T-helper 2 cell treated with Interferon-gamma antibody and Interleukin-4, amounts not matched to agents 5 μg/mL and 100 μg/mL, for 36 hours (primary cell): ENCODE measurements at regions not wholly inside any gene's neighbourhood (a gene's known extent, or its start where the extent isn't known, plus 50 kb on each side); places are given as distances from the start of the nearest gene placed in this dataset.
"Not testable (repeated sequence)": the region's sequence is repeated elsewhere in the genome, so short reads cannot be mapped to it uniquely, and the experiment has no call there.

Experiments used
- DNase-seq: peaks from one replicate; pipeline ENCODE4 v3.0.0; 2021; ENCODE audit warnings: low spot score
- H3K27ac Mint-ChIP-seq: one replicate; pipeline ENCODE4 v1.8.0; 2021; ENCODE audit warnings: mild to moderate bottlenecking, mixed read lengths
- H3K27me3 Mint-ChIP-seq: one replicate; pipeline ENCODE4 v1.8.0; 2021; ENCODE audit warnings: low read depth, mixed read lengths
- H3K36me3 Mint-ChIP-seq: one replicate; pipeline ENCODE4 v1.8.0; 2021; ENCODE audit warnings: low read depth, mixed read lengths
- H3K4me1 Mint-ChIP-seq: one replicate; pipeline ENCODE4 v1.8.0; 2021; ENCODE audit warnings: low read depth, mixed read lengths
- H3K4me3 Mint-ChIP-seq: one replicate; pipeline ENCODE4 v1.8.0; 2022; ENCODE audit warnings: mild to moderate bottlenecking, moderate library complexity, mixed read lengths
- H3K9me3 Mint-ChIP-seq: one replicate; pipeline ENCODE4 v1.8.0; 2021; ENCODE audit warnings: mixed read lengths

- no peak for DNase-seq
- Mint-ChIP-seq H3K9me3 (no peaks in the 10 kb centered on the region), H3K4me1 (no peaks in the 10 kb centered on the region), H3K27me3 (peaks cover 2% of the 10 kb centered on the region), H3K27ac (no peak overlapping the region), H3K36me3 (no peaks in the 10 kb centered on the region), H3K4me3 (no peak overlapping the region)
These were observed 213.7 kb upstream of the HES1 start for GRCh38 chr3:193922034-193922774.

DNA sequence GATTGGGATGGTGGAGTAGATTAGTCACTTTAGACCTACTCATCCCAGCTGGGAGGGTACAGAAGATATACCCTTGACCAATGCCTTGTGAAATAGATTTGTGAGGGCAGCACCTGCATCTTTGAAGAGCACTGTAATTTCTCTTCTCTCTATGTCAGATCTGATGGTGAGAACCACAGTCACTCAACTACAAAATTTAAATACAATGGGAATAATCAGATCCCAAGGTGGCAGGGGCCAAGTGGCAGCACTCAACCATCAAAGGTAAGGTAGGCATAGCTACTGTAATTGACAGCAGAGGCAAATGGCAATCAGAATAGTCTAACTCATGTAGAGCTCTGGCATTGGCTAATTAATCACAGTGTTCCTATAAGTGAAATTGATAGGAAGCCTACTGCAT, 212.0 kb upstream of the HES1 start:
- H3K9me3 Mint-ChIP-seq, H3K4me3 Mint-ChIP-seq, H3K4me1 Mint-ChIP-seq, H3K27ac Mint-ChIP-seq, H3K27me3 Mint-ChIP-seq, H3K36me3 Mint-ChIP-seq, DNase-seq: not testable (repeated sequence)

- not testable (repeated sequence) for H3K4me1 Mint-ChIP-seq, H3K27me3 Mint-ChIP-seq, H3K9me3 Mint-ChIP-seq, DNase-seq, H3K36me3 Mint-ChIP-seq, H3K4me3 Mint-ChIP-seq, H3K27ac Mint-ChIP-seq
These were observed 209.9 kb upstream of the HES1 start for GRCh38 chr3:193926071-193926470.

GRCh38 chr3:193927413-193928206, 208.3 kb upstream of the HES1 start:
- not testable (repeated sequence) for H3K4me1 Mint-ChIP-seq, H3K9me3 Mint-ChIP-seq, H3K4me3 Mint-ChIP-seq, H3K27me3 Mint-ChIP-seq, H3K27ac Mint-ChIP-seq, H3K36me3 Mint-ChIP-seq, DNase-seq

GRCh38 chr3:193928354-193929209, 207.4 kb upstream of the HES1 start:
- Mint-ChIP-seq H3K27me3 (peaks cover 6% of the 10 kb centered on the region), H3K9me3 (no peaks in the 10 kb centered on the region), H3K4me1 (no peaks in the 10 kb centered on the region), H3K4me3 (no peak overlapping the region), H3K36me3 (no peaks in the 10 kb centered on the region), H3K27ac (no peak overlapping the region)
- DNase-seq: no peak

DNA sequence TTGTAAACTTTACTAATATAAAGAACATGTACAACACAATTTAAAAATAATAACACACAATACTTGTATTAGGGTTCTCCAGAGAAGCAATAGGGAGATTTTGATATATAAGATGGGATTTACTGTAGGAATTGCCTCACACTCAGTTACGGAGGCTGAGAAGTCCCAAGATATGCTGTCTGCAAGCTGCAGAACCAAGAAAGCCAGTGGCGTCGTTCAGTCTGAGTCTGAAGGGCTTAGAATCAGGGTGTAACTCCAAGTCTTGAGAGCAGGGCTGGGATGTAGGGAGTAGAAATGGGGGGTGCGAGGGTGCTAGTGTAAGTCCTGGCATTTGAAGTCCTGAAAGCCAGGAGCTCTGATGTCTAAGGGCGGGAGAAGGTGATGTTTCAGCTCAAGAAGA, 206.6 kb upstream of the HES1 start:
- no peak overlapping the region for H3K4me3 Mint-ChIP-seq

DNA sequence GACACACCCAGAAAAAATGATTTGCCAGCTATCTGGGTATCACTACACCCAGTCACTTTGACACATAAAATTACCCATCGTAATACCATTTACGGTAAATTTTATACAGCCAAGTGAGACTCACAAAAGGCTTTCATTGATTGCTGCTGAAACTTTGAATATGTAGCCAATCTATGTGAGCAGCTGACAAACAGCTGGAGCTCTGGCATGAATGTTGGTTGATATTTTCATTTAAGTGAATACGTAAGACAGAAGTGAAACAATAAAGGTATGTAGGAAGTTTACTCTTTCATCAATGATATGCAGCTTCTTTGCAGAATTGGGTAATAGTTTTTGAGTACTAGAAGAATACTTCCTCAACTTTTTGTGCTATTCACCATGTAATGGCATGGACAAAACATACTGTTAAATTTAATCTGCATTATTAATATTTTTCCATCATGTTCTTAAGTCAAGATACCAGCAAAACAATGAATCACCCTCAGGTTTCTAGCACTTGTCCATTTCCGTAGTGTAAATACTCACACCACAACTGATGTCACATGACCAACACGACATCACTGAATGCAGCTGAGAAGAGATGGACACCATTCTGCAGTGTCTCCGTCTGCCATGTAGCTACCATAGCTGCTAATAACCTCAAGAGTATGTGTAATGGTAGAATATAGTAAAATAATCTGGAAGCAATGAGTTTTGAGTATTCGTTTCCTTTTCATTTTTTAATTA, 205.9 kb upstream of the HES1 start:
- no peak overlapping the region for H3K4me3 Mint-ChIP-seq
- peaks cover 16% of the 10 kb centered on the region for H3K27me3 Mint-ChIP-seq
- no peak overlapping the region for H3K27ac Mint-ChIP-seq
- no peak for DNase-seq
- no peaks in the 10 kb centered on the region for H3K4me1 Mint-ChIP-seq
- H3K9me3 Mint-ChIP-seq: no peaks in the 10 kb centered on the region
- no peaks in the 10 kb centered on the region for H3K36me3 Mint-ChIP-seq

More for the DNA sequence above, 206.6 kb upstream of the HES1 start:
- Mint-ChIP-seq H3K27me3 (peaks cover 9% of the 10 kb centered on the region), H3K27ac (no peak overlapping the region), H3K9me3 (no peaks in the 10 kb centered on the region), H3K4me1 (no peaks in the 10 kb centered on the region), H3K36me3 (no peaks in the 10 kb centered on the region)
- no peak for DNase-seq

DNA sequence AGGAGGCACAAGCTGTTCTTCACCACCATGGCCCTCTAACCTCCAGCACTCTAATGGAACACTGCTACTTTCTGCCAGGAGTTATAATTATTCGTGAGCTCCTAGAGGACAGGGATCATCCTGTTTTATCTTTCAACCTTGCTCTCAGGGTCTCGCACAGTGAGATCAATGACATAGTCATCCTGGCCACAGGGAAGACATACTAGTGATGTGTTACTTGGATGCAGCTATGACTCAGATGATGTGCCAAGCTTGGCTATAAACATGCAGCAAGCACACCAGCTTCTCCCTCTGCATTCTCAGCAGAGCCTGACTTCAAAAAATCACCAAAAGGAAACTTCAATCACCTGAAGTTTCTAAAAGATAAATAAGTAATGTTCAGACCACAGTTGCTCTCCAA, 203.8 kb upstream of the HES1 start:
- Mint-ChIP-seq H3K27ac (no peak overlapping the region), H3K36me3 (no peaks in the 10 kb centered on the region), H3K9me3 (no peaks in the 10 kb centered on the region), H3K27me3 (peaks cover 29% of the 10 kb centered on the region), H3K4me3 (no peak overlapping the region), H3K4me1 (no peaks in the 10 kb centered on the region)
- no peak for DNase-seq

- Mint-ChIP-seq H3K4me1 (no peaks in the 10 kb centered on the region), H3K9me3 (no peaks in the 10 kb centered on the region), H3K27me3 (peaks cover 33% of the 10 kb centered on the region), H3K4me3 (no peak overlapping the region), H3K36me3 (no peaks in the 10 kb centered on the region), H3K27ac (no peak overlapping the region)
- DNase-seq: no peak
These were observed 203.4 kb upstream of the HES1 start for GRCh38 chr3:193932576-193932975.

DNA sequence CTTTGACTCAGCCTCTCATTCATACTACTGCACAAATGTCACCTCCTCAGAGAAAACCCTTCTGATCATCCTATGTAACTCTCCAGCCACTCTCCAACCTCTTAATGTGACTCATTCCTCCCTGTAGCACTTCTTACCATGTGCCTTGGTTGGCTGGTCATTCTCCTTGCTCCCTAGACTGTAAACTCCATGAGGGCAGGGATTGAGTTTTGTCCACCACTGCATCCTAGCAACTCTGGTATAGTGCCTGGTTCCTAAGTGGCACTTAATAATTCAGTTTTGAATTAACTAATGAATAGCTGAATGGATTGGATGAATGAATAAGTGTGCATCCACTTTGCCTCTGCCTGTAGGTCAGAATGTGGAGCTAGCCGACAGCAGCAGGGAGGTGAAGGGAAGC, 202.5 kb upstream of the HES1 start:
- no peak overlapping the region for H3K27ac Mint-ChIP-seq

GRCh38 chr3:193935916-193936315, 200.0 kb upstream of the HES1 start:
- Mint-ChIP-seq H3K27ac (no peak overlapping the region), H3K27me3 (peaks cover 36% of the 10 kb centered on the region), H3K36me3 (no peaks in the 10 kb centered on the region), H3K4me1 (no peaks in the 10 kb centered on the region), H3K4me3 (no peak overlapping the region), H3K9me3 (no peaks in the 10 kb centered on the region)
- DNase-seq: no peak

More for the DNA sequence above, 202.5 kb upstream of the HES1 start:
- no peaks in the 10 kb centered on the region for H3K36me3 Mint-ChIP-seq
- H3K27me3 Mint-ChIP-seq: peaks cover 38% of the 10 kb centered on the region
- H3K9me3 Mint-ChIP-seq: no peaks in the 10 kb centered on the region
- no peaks in the 10 kb centered on the region for H3K4me1 Mint-ChIP-seq
- H3K4me3 Mint-ChIP-seq: no peak overlapping the region
- DNase-seq: no peak

DNA sequence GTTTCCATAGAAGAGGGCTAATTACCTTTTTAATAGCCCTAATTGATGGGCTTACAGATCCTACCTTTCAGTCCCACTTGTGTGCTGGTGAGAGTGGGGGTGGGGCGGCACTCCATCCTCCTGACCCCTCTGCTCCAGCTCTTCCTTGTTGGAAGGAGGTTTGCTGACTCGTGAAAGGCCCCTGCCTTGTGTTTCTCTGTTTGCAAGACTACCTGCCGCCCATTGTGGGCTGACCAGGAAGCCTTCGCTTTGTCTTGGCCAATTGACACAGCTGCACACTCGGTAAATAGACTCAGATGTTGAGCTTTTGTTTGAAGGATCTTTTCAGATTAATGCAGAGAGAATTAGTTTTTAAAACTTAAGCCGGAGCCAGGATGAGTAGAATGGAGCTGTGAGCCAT, 197.3 kb upstream of the HES1 start:
- no peak overlapping the region for H3K4me3 Mint-ChIP-seq
- no peaks in the 10 kb centered on the region for H3K9me3 Mint-ChIP-seq
- no peaks in the 10 kb centered on the region for H3K4me1 Mint-ChIP-seq
- no peaks in the 10 kb centered on the region for H3K36me3 Mint-ChIP-seq
- no peak for DNase-seq
- H3K27me3 Mint-ChIP-seq: peaks cover 36% of the 10 kb centered on the region
- H3K27ac Mint-ChIP-seq: no peak overlapping the region

GRCh38 chr3:193939527-193939926, 196.4 kb upstream of the HES1 start:
- no peak overlapping the region for H3K4me3 Mint-ChIP-seq
- H3K4me1 Mint-ChIP-seq: no peaks in the 10 kb centered on the region
- H3K36me3 Mint-ChIP-seq: no peaks in the 10 kb centered on the region
- H3K27me3 Mint-ChIP-seq: peaks cover 31% of the 10 kb centered on the region
- no peak for DNase-seq
- no peaks in the 10 kb centered on the region for H3K9me3 Mint-ChIP-seq
- H3K27ac Mint-ChIP-seq: no peak overlapping the region
